ENCODE measurements at regions not wholly inside any gene's neighbourhood (a gene's known extent, or its start where the extent isn't known, plus 50 kb on each side); places are given as distances from the start of the nearest gene placed in this dataset.

DNA sequence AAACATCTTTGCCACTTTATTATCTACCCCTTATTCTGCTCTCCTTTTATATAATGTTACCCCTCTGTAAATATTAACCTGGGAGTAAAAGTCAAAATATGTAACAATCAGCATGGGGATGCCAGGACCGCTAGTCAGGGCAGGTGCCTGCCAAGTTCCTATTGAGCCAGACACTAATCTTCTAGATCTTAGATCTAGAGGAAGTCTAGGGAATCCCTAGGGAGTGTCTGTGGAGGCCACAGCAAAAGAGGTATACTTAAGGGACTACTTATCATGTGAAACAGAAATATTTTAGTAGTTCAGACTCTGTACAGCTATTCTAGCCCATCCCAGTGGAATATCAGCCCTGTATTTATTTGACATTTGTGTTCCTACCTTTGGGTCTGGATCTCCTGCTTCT lies 600.8 kb upstream of the CDH2 start:
- H3K36me3 ChIP-seq (ENCODE audit: control insufficient read depth in 1 of 2, insufficient read depth in 2 of 2, low read length in 2 of 2) = no peaks in the 10 kb centered on the region
- no peaks in the 10 kb centered on the region for H3K4me1 ChIP-seq (ENCODE audit: control insufficient read depth in 1 of 2, insufficient read depth in 2 of 2, low read length in 2 of 2)
- H3K4me3 ChIP-seq (ENCODE audit: low read depth in 1 of 2, low read length in 2 of 2) = no peak overlapping the region
- H3K27me3 ChIP-seq (ENCODE audit: low read depth, low read length) = no peaks in the 10 kb centered on the region
- H3K9me3 ChIP-seq (ENCODE audit: control insufficient read depth in 1 of 2, low read length in 2 of 2) = no peaks in the 10 kb centered on the region
- no peak overlapping the region for H3K27ac ChIP-seq (ENCODE audit: low read length)

GRCh38 chr18:28771849-28772248 lies 594.9 kb upstream of the CDH2 start:
- H3K4me1 ChIP-seq (ENCODE audit: control insufficient read depth in 1 of 2, insufficient read depth in 2 of 2, low read length in 2 of 2) = no peaks in the 10 kb centered on the region
- no peaks in the 10 kb centered on the region for H3K36me3 ChIP-seq (ENCODE audit: control insufficient read depth in 1 of 2, insufficient read depth in 2 of 2, low read length in 2 of 2)
- H3K27ac ChIP-seq (ENCODE audit: low read length) = no peak overlapping the region
- no peaks in the 10 kb centered on the region for H3K9me3 ChIP-seq (ENCODE audit: control insufficient read depth in 1 of 2, low read length in 2 of 2)
- no peak overlapping the region for H3K4me3 ChIP-seq (ENCODE audit: low read depth in 1 of 2, low read length in 2 of 2)
- no peaks in the 10 kb centered on the region for H3K27me3 ChIP-seq (ENCODE audit: low read depth, low read length)

DNA sequence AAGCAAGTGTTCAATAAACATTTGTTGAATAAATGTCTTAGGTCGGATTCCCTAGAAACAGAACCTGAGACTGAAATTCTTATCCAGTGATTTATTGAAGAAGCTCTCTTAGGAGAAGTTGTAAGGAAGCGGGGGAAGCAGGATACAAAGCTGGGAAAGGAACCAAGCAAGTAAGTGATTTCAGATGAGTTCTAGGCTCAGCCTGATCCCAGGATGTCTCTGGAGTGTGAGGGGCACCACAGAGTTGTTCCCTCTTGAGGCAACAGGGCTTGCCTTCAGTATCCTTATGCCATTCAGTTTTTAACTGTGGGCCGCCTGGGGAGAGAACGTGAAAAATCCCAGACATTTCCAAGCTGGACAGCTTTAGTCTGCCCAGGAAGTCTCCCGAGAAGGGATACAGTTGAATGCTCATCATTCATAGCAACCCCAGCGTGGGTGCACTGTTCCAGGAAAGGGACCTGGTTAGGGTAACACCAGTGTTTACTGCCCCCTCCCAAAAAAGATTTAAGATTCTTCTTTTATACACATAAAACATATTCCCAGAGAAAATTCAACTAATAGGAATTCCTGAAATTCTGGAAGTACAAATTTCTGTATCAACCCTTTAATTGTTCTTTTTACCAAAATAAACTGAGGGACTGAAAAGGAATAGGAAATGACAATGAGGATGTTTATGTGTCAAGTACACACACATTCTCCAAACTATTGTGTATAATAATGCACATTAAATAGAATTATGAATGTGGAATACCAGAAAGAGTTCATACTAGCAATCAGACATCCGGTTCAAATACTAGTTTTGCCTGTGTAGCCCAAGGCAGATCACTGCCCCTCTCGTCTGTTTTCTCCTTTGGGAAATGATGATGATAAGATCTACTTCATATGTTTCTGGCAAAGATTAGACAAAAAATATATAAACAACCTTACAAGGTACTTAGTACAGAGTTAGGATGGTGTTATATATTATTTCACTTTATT lies 592.1 kb upstream of the CDH2 start:
- no peaks in the 10 kb centered on the region for H3K36me3 ChIP-seq (ENCODE audit: control insufficient read depth in 1 of 2, insufficient read depth in 2 of 2, low read length in 2 of 2)
- H3K27me3 ChIP-seq (ENCODE audit: low read depth, low read length) = no peaks in the 10 kb centered on the region
- no peaks in the 10 kb centered on the region for H3K4me1 ChIP-seq (ENCODE audit: control insufficient read depth in 1 of 2, insufficient read depth in 2 of 2, low read length in 2 of 2)
- no peaks in the 10 kb centered on the region for H3K9me3 ChIP-seq (ENCODE audit: control insufficient read depth in 1 of 2, low read length in 2 of 2)
- no peak overlapping the region for H3K4me3 ChIP-seq (ENCODE audit: low read depth in 1 of 2, low read length in 2 of 2)
- no peak overlapping the region for H3K27ac ChIP-seq (ENCODE audit: low read length)

GRCh38 chr18:28767727-28768211 lies 590.8 kb upstream of the CDH2 start:
- Histone ChIP-seq H3K36me3 (ENCODE audit: control insufficient read depth in 1 of 2, insufficient read depth in 2 of 2, low read length in 2 of 2) (no peaks in the 10 kb centered on the region), H3K4me1 (ENCODE audit: control insufficient read depth in 1 of 2, insufficient read depth in 2 of 2, low read length in 2 of 2) (no peaks in the 10 kb centered on the region), H3K4me3 (ENCODE audit: low read depth in 1 of 2, low read length in 2 of 2) (no peak overlapping the region), H3K27ac (ENCODE audit: low read length) (no peak overlapping the region), H3K27me3 (ENCODE audit: low read depth, low read length) (no peaks in the 10 kb centered on the region), H3K9me3 (ENCODE audit: control insufficient read depth in 1 of 2, low read length in 2 of 2) (no peaks in the 10 kb centered on the region)

- H3K27ac ChIP-seq (ENCODE audit: low read length) = no peak overlapping the region
- no peak overlapping the region for H3K4me3 ChIP-seq (ENCODE audit: low read depth in 1 of 2, low read length in 2 of 2)
- no peaks in the 10 kb centered on the region for H3K27me3 ChIP-seq (ENCODE audit: low read depth, low read length)
- H3K4me1 ChIP-seq (ENCODE audit: control insufficient read depth in 1 of 2, insufficient read depth in 2 of 2, low read length in 2 of 2) = no peaks in the 10 kb centered on the region
- H3K36me3 ChIP-seq (ENCODE audit: control insufficient read depth in 1 of 2, insufficient read depth in 2 of 2, low read length in 2 of 2) = no peaks in the 10 kb centered on the region
- no peaks in the 10 kb centered on the region for H3K9me3 ChIP-seq (ENCODE audit: control insufficient read depth in 1 of 2, low read length in 2 of 2)
These were observed 590.3 kb upstream of the CDH2 start for GRCh38 chr18:28767201-28767600.

- Histone ChIP-seq H3K27ac (ENCODE audit: low read length) (no peak overlapping the region), H3K9me3 (ENCODE audit: control insufficient read depth in 1 of 2, low read length in 2 of 2) (no peaks in the 10 kb centered on the region), H3K4me3 (ENCODE audit: low read depth in 1 of 2, low read length in 2 of 2) (no peak overlapping the region), H3K4me1 (ENCODE audit: control insufficient read depth in 1 of 2, insufficient read depth in 2 of 2, low read length in 2 of 2) (no peaks in the 10 kb centered on the region), H3K27me3 (ENCODE audit: low read depth, low read length) (no peaks in the 10 kb centered on the region), H3K36me3 (ENCODE audit: control insufficient read depth in 1 of 2, insufficient read depth in 2 of 2, low read length in 2 of 2) (no peaks in the 10 kb centered on the region)
These were observed 589.8 kb upstream of the CDH2 start for GRCh38 chr18:28766721-28767120.

- Histone ChIP-seq H3K36me3 (ENCODE audit: control insufficient read depth in 1 of 2, insufficient read depth in 2 of 2, low read length in 2 of 2) (no peaks in the 10 kb centered on the region), H3K27me3 (ENCODE audit: low read depth, low read length) (no peaks in the 10 kb centered on the region), H3K9me3 (ENCODE audit: control insufficient read depth in 1 of 2, low read length in 2 of 2) (no peaks in the 10 kb centered on the region), H3K27ac (ENCODE audit: low read length) (no peak overlapping the region), H3K4me3 (ENCODE audit: low read depth in 1 of 2, low read length in 2 of 2) (no peak overlapping the region), H3K4me1 (ENCODE audit: control insufficient read depth in 1 of 2, insufficient read depth in 2 of 2, low read length in 2 of 2) (no peaks in the 10 kb centered on the region)
These were observed 589.1 kb upstream of the CDH2 start for GRCh38 chr18:28766027-28766426.

DNA sequence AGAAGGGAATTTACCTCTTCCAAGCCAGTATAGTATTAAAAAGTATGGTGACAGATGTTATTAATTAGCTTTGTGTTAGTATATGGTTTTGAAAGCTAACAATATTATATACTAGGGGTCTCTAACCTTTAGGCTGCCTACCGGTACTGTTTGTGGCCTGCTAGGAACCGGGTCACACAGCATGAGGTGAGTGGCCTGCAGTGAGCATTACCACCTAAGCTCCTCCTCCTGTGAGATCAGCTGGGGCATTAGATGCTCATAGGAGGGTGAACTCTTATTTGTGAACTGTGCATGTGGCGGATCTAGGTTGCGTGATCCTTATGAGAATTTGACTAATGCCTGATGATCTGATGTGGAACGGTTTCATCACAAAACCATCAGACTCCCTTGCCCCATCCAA lies 583.4 kb upstream of the CDH2 start:
- H3K4me3 ChIP-seq (ENCODE audit: low read depth in 1 of 2, low read length in 2 of 2) = no peak overlapping the region
- H3K9me3 ChIP-seq (ENCODE audit: control insufficient read depth in 1 of 2, low read length in 2 of 2) = no peaks in the 10 kb centered on the region
- H3K36me3 ChIP-seq (ENCODE audit: control insufficient read depth in 1 of 2, insufficient read depth in 2 of 2, low read length in 2 of 2) = no peaks in the 10 kb centered on the region
- H3K27me3 ChIP-seq (ENCODE audit: low read depth, low read length) = no peaks in the 10 kb centered on the region
- no peak overlapping the region for H3K27ac ChIP-seq (ENCODE audit: low read length)
- no peaks in the 10 kb centered on the region for H3K4me1 ChIP-seq (ENCODE audit: control insufficient read depth in 1 of 2, insufficient read depth in 2 of 2, low read length in 2 of 2)

DNA sequence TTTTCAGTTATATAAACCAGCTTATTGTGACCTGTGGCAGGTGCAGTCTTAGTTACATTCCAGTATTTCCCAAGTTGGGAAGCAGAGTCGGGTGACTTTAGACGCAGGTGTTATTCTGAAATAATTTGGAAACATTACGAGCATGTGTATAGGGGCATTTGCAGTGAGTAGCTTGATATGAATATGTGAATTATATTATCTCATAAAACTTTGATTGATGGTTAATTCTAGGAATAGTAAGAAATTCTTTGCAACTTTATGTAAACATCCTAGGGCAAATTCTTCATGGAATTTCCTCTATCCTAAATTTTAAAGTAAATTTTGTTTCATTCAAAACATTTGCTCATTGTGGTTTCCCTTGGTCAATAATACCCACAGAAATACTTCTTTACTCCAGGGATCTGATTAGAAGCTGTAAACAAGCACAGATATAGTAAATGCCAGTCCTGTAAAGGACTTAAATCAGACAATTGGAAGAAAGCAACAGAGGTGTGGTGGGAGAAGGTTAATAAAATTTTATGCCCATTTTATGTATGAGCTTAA lies 580.6 kb upstream of the CDH2 start:
- H3K4me1 ChIP-seq (ENCODE audit: control insufficient read depth in 1 of 2, insufficient read depth in 2 of 2, low read length in 2 of 2) = no peaks in the 10 kb centered on the region

GRCh38 chr18:28743115-28743514 lies 566.2 kb upstream of the CDH2 start:
- Histone ChIP-seq H3K4me1 (ENCODE audit: control insufficient read depth in 1 of 2, insufficient read depth in 2 of 2, low read length in 2 of 2) (no peaks in the 10 kb centered on the region), H3K9me3 (ENCODE audit: control insufficient read depth in 1 of 2, low read length in 2 of 2) (no peaks in the 10 kb centered on the region), H3K27ac (ENCODE audit: low read length) (no peak overlapping the region)

More for the DNA sequence above, 580.6 kb upstream of the CDH2 start:
- no peaks in the 10 kb centered on the region for H3K27me3 ChIP-seq (ENCODE audit: low read depth, low read length)
- no peaks in the 10 kb centered on the region for H3K9me3 ChIP-seq (ENCODE audit: control insufficient read depth in 1 of 2, low read length in 2 of 2)
- no peak overlapping the region for H3K4me3 ChIP-seq (ENCODE audit: low read depth in 1 of 2, low read length in 2 of 2)
- no peak overlapping the region for H3K27ac ChIP-seq (ENCODE audit: low read length)
- no peaks in the 10 kb centered on the region for H3K36me3 ChIP-seq (ENCODE audit: control insufficient read depth in 1 of 2, insufficient read depth in 2 of 2, low read length in 2 of 2)

GRCh38 chr18:28740575-28740974 lies 563.6 kb upstream of the CDH2 start:
- Histone ChIP-seq H3K27ac (ENCODE audit: low read length) (no peak overlapping the region), H3K4me1 (ENCODE audit: control insufficient read depth in 1 of 2, insufficient read depth in 2 of 2, low read length in 2 of 2) (no peaks in the 10 kb centered on the region), H3K27me3 (ENCODE audit: low read depth, low read length) (no peaks in the 10 kb centered on the region)

More at GRCh38 chr18:28743115-28743514, 566.2 kb upstream of the CDH2 start:
- Histone ChIP-seq H3K36me3 (ENCODE audit: control insufficient read depth in 1 of 2, insufficient read depth in 2 of 2, low read length in 2 of 2) (no peaks in the 10 kb centered on the region), H3K4me3 (ENCODE audit: low read depth in 1 of 2, low read length in 2 of 2) (no peak overlapping the region), H3K27me3 (ENCODE audit: low read depth, low read length) (no peaks in the 10 kb centered on the region)

More at GRCh38 chr18:28740575-28740974, 563.6 kb upstream of the CDH2 start:
- Histone ChIP-seq H3K4me3 (ENCODE audit: low read depth in 1 of 2, low read length in 2 of 2) (no peak overlapping the region), H3K36me3 (ENCODE audit: control insufficient read depth in 1 of 2, insufficient read depth in 2 of 2, low read length in 2 of 2) (no peaks in the 10 kb centered on the region), H3K9me3 (ENCODE audit: control insufficient read depth in 1 of 2, low read length in 2 of 2) (no peaks in the 10 kb centered on the region)

All from muscle layer of duodenum (tissue), 2 donors.